ENCODE measurements at regions not wholly inside any gene's neighbourhood (a gene's known extent, or its start where the extent isn't known, plus 50 kb on each side); places are given as distances from the start of the nearest gene placed in this dataset.

DNA sequence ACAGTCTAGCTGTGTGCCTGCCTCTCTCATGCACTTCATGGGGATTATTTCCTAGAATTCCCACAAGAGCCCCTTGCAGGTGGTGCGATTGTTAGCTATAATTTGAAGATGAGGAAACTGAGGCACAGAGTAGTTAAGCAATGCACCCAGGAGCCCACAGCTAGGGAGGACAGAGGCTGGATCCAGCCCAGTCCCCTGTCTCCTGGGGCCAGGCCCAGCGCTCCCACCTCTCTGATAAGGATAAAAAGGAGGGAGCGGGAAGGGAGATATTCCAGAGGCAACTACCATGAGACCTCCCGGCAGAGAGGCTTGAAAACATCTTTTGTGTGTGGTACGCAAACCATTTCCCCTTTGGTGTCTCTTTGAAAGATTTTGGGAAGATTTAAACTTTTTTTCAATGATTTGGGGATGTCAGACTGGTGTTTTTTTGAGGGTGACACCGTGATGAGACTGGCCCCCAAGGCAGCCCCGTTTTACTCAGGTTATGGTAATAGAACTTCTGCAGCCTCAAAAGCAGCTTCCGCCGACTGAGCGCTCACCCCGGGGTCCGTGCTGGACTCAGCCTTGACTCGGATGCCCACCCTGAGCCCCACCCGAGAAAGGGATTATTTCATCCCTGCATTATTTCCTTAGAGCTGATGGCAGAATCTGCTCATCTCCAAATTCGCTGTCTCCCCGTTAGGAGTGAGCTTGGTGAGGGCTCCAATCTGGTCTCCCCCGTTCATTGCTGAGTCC, 144.7 kb upstream of the IER5L start:
- no peaks in the 10 kb centered on the region for H3K27me3 ChIP-seq
- 90% methylated on average over 16 of the region's 17 CpGs for WGBS
- no peak overlapping the region for H3K4me3 ChIP-seq
- no peak for DNase-seq (ENCODE audit: extremely low spot score)
- intact Hi-C loops (cut with DNase I), result loop anchor here (5.0 kb wide), 1 partner anchor 289 kb away; no protein-coding TSS in a partner anchor
- TF ChIP-seq, protein P1, sequence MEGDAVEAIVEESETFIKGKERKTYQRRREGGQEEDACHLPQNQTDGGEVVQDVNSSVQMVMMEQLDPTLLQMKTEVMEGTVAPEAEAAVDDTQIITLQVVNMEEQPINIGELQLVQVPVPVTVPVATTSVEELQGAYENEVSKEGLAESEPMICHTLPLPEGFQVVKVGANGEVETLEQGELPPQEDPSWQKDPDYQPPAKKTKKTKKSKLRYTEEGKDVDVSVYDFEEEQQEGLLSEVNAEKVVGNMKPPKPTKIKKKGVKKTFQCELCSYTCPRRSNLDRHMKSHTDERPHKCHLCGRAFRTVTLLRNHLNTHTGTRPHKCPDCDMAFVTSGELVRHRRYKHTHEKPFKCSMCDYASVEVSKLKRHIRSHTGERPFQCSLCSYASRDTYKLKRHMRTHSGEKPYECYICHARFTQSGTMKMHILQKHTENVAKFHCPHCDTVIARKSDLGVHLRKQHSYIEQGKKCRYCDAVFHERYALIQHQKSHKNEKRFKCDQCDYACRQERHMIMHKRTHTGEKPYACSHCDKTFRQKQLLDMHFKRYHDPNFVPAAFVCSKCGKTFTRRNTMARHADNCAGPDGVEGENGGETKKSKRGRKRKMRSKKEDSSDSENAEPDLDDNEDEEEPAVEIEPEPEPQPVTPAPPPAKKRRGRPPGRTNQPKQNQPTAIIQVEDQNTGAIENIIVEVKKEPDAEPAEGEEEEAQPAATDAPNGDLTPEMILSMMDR (IDR thresholded peaks at IDR 0.05), result no peak
- TF ChIP-seq POLR2A (IDR thresholded peaks at IDR 0.05; ENCODE audit: low read depth) (no peak), EP300 (IDR thresholded peaks at IDR 0.05) (no peak), POLR2AphosphoS5 (IDR thresholded peaks at IDR 0.05) (no peak)
- no peaks in the 10 kb centered on the region for H3K9me3 ChIP-seq
- H3K4me1 ChIP-seq, result peaks cover 60 to 69% (median 67%) of the 10 kb centered on the region in 4 donors
- H3K27ac ChIP-seq (replicated peaks in 1 of 4), result peak overlapping the region; percentile 28 to 88 (median 82)
- no peaks in the 10 kb centered on the region for H3K36me3 ChIP-seq

DNA sequence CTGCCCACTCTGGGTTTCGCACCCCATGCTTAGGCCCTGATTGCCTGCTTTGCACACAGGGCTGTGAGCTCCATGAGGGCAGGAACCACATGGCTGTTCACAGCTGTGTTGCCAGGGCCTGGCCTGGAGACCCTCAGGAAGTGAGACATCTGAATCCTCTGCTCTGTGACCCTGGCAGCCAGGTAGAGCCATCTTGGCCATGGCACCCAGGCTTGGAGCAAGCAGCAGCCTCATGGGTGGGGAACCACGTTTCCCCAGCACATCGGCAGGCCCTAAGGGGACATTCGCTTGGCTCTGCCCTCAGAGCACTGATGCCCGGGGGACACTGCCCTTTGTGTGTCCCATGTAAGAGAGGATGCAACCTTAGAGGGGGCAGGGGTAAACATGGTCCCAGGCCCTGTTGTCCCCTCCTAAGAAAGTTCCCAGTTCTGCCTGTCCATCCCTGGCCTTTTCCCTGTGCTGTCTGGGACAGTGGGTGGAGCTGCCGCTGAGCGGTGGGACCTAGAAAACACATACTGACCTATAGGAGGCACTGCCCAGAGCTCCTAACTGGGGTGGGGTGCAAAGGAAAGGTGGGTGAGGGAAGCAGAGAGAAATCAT, 144.1 kb upstream of the IER5L start:
- WGBS, result 100% methylated on average over 3 of the region's 7 CpGs
- Histone ChIP-seq H3K27me3 (no peaks in the 10 kb centered on the region), H3K4me1 (peaks cover 64 to 76% (median 72%) of the 10 kb centered on the region in 4 donors), H3K4me3 (peak overlapping the region in 1 of 4 donors; percentile 51), H3K27ac (replicated peaks in 1 of 4) (peak overlapping the region; percentile 74 to 88 (median 82)), H3K36me3 (no peaks in the 10 kb centered on the region), H3K9me3 (no peaks in the 10 kb centered on the region)
- TF ChIP-seq POLR2AphosphoS5 (IDR thresholded peaks at IDR 0.05) (no peak), EP300 (IDR thresholded peaks at IDR 0.05) (no peak), POLR2A (IDR thresholded peaks at IDR 0.05; ENCODE audit: low read depth) (no peak)
- TF ChIP-seq, protein P1 (IDR thresholded peaks at IDR 0.05), result no peak
- intact Hi-C loops (cut with DNase I), result loop anchor here (5.0 kb wide), 1 partner anchor 290 kb away; no protein-coding TSS in a partner anchor
- no peak for DNase-seq (ENCODE audit: extremely low spot score)

DNA sequence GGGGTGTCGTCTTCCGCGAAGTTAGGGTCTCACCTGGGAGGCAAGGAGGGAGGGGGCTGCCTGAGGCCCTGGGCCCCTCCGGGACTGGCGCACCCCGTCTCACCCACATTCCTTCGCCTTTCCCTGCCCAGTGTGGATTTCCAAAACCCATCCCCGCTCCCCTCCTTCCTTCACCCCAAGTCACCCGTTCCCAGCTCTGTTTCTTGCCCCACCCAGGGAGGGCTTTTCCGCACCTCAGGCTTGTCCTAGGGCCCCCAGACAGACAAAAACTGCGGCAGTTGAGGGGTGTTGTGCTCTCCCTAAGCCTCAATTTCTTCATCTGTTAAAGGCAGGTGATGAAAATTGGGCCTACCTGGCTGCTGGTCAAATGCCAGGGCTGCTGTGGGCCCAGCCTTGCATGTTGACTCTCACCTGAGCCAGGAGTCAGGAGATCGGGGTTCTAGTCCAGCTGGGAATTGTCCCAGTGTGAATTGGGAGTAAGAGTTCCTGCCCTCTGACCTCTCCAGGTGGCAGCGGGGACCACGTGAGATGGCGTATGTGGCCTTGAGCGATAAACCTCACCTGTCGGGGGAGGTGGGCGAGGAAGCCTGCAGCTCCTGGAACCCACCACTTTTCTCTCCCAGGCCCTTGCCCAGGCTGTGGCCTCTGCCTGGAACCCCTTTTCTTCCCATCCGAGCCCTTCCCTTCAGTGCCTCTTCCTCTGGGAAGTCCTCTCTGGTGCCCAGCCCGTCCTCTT, 143.4 kb upstream of the IER5L start:
- peak overlapping the region; percentile 49 to 59 (median 52) for H3K4me3 ChIP-seq
- DNase-seq (ENCODE audit: extremely low spot score), result no peak
- intact Hi-C loops (cut with DNase I), result loop anchor here (5.0 kb wide), 1 partner anchor 291 kb away; no protein-coding TSS in a partner anchor

DNA sequence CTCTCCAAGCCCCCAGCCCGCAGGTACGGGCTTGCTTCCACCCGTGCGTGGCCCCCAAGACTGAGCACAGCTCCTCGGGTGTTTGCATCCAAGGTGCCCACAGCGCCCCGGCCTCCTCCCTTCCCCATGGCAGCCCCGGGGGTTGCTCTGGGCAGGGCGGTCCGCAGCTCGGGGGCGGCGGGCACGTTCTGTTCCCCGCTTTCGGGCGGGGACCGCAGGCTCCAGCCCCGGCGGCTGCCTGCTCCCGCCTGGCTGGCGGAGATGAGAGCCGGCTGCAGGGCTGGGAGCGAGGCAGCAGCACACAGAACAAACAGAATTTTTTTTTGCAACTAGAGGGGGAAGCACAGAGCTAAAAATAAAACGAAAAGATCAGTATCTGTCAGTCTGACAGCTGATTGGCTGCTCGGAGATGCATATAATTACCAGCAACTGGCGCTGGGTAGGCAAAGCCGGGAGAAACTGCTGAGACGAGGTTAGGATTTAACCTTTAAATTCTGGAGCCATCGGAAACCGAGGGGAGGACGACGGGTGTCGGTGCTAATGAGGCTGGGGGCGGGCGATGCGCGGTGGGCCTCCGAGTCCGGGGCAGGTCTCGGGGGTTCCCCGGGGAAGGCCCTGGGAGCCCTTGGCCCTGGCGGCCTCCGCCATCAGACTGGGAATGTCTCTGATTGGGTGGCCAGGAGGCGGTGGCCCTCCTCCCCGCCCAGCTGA, 142.7 kb upstream of the IER5L start:
- no peaks in the 10 kb centered on the region for H3K27me3 ChIP-seq
- peak overlapping the region; percentile 49 to 59 (median 52) for H3K4me3 ChIP-seq
- peak overlapping the region; percentile 74 to 88 (median 82) for H3K27ac ChIP-seq (replicated peaks in 1 of 4)
- H3K36me3 ChIP-seq, result no peaks in the 10 kb centered on the region
- no peaks in the 10 kb centered on the region for H3K9me3 ChIP-seq
- 3% methylated on average over 36 of the region's 46 CpGs for WGBS
- intact Hi-C loops (cut with DNase I), result loop anchor here (5.0 kb wide), 1 partner anchor 292 kb away; no protein-coding TSS in a partner anchor
- H3K4me1 ChIP-seq, result peaks cover 74 to 88% (median 86%) of the 10 kb centered on the region in 4 donors
- no peak for DNase-seq (ENCODE audit: extremely low spot score)
- peak; percentile 4 for TF ChIP-seq POLR2A (IDR thresholded peaks at IDR 0.05; ENCODE audit: low read depth)
- TF ChIP-seq, protein P1 (IDR thresholded peaks at IDR 0.05), result peak; percentile 9 to 37 (median 35)
- TF ChIP-seq EP300 (IDR thresholded peaks at IDR 0.05), result no peak
- TF ChIP-seq POLR2AphosphoS5 (IDR thresholded peaks at IDR 0.05), result peak; percentile 57 to 78

More for the DNA sequence above, 143.4 kb upstream of the IER5L start:
- Histone ChIP-seq H3K4me1 (peaks cover 67 to 81% (median 79%) of the 10 kb centered on the region in 4 donors), H3K27me3 (no peaks in the 10 kb centered on the region), H3K36me3 (no peaks in the 10 kb centered on the region), H3K9me3 (no peaks in the 10 kb centered on the region), H3K27ac (replicated peaks in 1 of 4) (peak overlapping the region; percentile 74 to 88 (median 82))
- TF ChIP-seq EP300 (IDR thresholded peaks at IDR 0.05) (no peak), POLR2A (IDR thresholded peaks at IDR 0.05; ENCODE audit: low read depth) (no peak), POLR2AphosphoS5 (IDR thresholded peaks at IDR 0.05) (no peak)
- TF ChIP-seq, protein P1 (IDR thresholded peaks at IDR 0.05), result no peak
- WGBS, result 84% methylated on average over 20 of the region's 20 CpGs

Data from esophagus muscularis mucosa (tissue), 4 donors.